ENCODE measurements at regions not wholly inside any gene's neighbourhood (a gene's known extent, or its start where the extent isn't known, plus 50 kb on each side); places are given as distances from the start of the nearest gene placed in this dataset.

DNA sequence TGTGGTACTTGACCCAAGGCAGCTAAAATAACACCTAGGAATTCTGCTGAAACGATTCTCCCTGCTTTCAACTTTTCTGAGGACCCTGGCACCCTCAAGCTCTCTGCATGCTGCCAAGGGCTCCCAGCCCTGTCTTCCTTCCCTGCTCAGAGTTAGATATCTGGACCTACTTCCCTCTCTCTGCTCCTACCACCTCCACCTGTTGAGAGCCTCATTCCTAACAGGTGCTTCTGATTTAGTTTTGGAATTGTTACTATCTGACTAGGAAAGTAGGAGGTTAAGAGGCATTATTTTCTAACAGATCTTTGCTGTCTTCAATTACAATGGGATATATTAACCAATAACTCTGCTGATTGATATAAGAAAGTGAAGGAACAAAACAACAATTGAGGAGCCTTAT, 253.8 kb downstream of the FZD1 start:
- TF ChIP-seq EZH2phosphoT487 (IDR thresholded peaks at IDR 0.05; ENCODE audit: insufficient read depth, low read depth): no peak
- TF ChIP-seq EZH2 (IDR thresholded peaks at IDR 0.05; ENCODE audit: insufficient read depth, poor library complexity, severe bottlenecking): no peak

All from GM23248 (cell line).